ENCODE measurements at regions not wholly inside any gene's neighbourhood (a gene's known extent, or its start where the extent isn't known, plus 50 kb on each side); places are given as distances from the start of the nearest gene placed in this dataset.

- H3K36me3 ChIP-seq (ENCODE audit: control insufficient read depth in 1 of 2, insufficient read depth in 2 of 2, low read depth in 1 of 2, low read length in 2 of 2) = no peaks in the 10 kb centered on the region
- H3K79me1 ChIP-seq (replicated peaks; ENCODE audit: low read length, poor library complexity, severe bottlenecking) = no peaks in the 10 kb centered on the region
- H3K27ac ChIP-seq (ENCODE audit: low read length, poor library complexity, severe bottlenecking) = peak overlapping the region; percentile 98
- no peak overlapping the region for H2BK5ac ChIP-seq (ENCODE audit: low read depth, low read length, poor library complexity, severe bottlenecking)
- H2AK5ac ChIP-seq (ENCODE audit: low read length, severe bottlenecking) = peak overlapping the region; percentile 53
- no peak overlapping the region for H3K4ac ChIP-seq (ENCODE audit: low read depth in 1 of 2, low read length in 2 of 2)
- H2BK15ac ChIP-seq (ENCODE audit: low read depth, poor library complexity, severe bottlenecking) = no peak overlapping the region
- H3K27me3 ChIP-seq (ENCODE audit: control insufficient read depth in 1 of 2, insufficient read depth in 1 of 2, low read length in 2 of 2) = no peaks in the 10 kb centered on the region
- no peak overlapping the region for H4K91ac ChIP-seq (ENCODE audit: low read length)
- peak; percentile 15 for DNase-seq
- no peak overlapping the region for H2AFZ ChIP-seq (ENCODE audit: low read depth, low read length)
- no peak overlapping the region for H3K4me2 ChIP-seq (ENCODE audit: low read length, poor library complexity, severe bottlenecking)
- no peaks in the 10 kb centered on the region for H3K9me3 ChIP-seq (ENCODE audit: control insufficient read depth, low read length)
- peaks cover 4% of the 10 kb centered on the region for H3K4me1 ChIP-seq (ENCODE audit: control insufficient read depth, insufficient read depth, low read depth, low read length)
- no peak overlapping the region for H3K4me3 ChIP-seq (ENCODE audit: insufficient read depth in 1 of 2, low read depth in 1 of 2, low read length in 2 of 2)
- H3K23ac ChIP-seq (ENCODE audit: low read length in 2 of 2) = no peak overlapping the region
- peak overlapping the region in 1 of 2 experiments; percentile 16 for H3K18ac ChIP-seq (ENCODE audit: low read depth in 1 of 2, low read length in 2 of 2)
- 35% methylated on average over 1 of the region's 1 CpG for WGBS
- H3K14ac ChIP-seq (ENCODE audit: low read length in 2 of 2) = no peak overlapping the region
- H4K8ac ChIP-seq (ENCODE audit: low read length) = no peak overlapping the region
- H2BK12ac ChIP-seq (ENCODE audit: low read length in 2 of 2) = peak overlapping the region in 1 of 2 experiments; percentile 25
- H2BK120ac ChIP-seq (ENCODE audit: low read depth, low read length) = peak overlapping the region; percentile 35
- H3K9ac ChIP-seq (ENCODE audit: low read length) = no peak overlapping the region
These were observed 406.1 kb downstream of the SLC4A3 start for GRCh38 chr2:220033546-220033945.

GRCh38 chr2:220034426-220035130, 407.1 kb downstream of the SLC4A3 start:
- peak overlapping the region; percentile 66 for H4K91ac ChIP-seq (ENCODE audit: low read length)
- H3K27me3 ChIP-seq (ENCODE audit: control insufficient read depth in 1 of 2, insufficient read depth in 1 of 2, low read length in 2 of 2) = no peaks in the 10 kb centered on the region
- H3K4me1 ChIP-seq (ENCODE audit: control insufficient read depth, insufficient read depth, low read depth, low read length) = peaks cover 4% of the 10 kb centered on the region
- peak overlapping the region; percentile 52 for H2BK120ac ChIP-seq (ENCODE audit: low read depth, low read length)
- peak overlapping the region; percentile 98 for H3K27ac ChIP-seq (ENCODE audit: low read length, poor library complexity, severe bottlenecking)
- H3K4me3 ChIP-seq (ENCODE audit: insufficient read depth in 1 of 2, low read depth in 1 of 2, low read length in 2 of 2) = peak overlapping the region in 1 of 2 experiments; percentile 2
- H2BK15ac ChIP-seq (ENCODE audit: low read depth, poor library complexity, severe bottlenecking) = no peak overlapping the region
- peak overlapping the region; percentile 42 for H3K4me2 ChIP-seq (ENCODE audit: low read length, poor library complexity, severe bottlenecking)
- H2AK5ac ChIP-seq (ENCODE audit: low read length, severe bottlenecking) = peak overlapping the region; percentile 54
- H3K36me3 ChIP-seq (ENCODE audit: control insufficient read depth in 1 of 2, insufficient read depth in 2 of 2, low read depth in 1 of 2, low read length in 2 of 2) = no peaks in the 10 kb centered on the region
- no peaks in the 10 kb centered on the region for H3K9me3 ChIP-seq (ENCODE audit: control insufficient read depth, low read length)
- DNase-seq = peak; percentile 45
- peak overlapping the region; percentile 64 for H3K9ac ChIP-seq (ENCODE audit: low read length)
- H3K79me1 ChIP-seq (replicated peaks; ENCODE audit: low read length, poor library complexity, severe bottlenecking) = no peaks in the 10 kb centered on the region
- peak overlapping the region in 1 of 2 experiments; percentile 63 for H3K4ac ChIP-seq (ENCODE audit: low read depth in 1 of 2, low read length in 2 of 2)
- H2AFZ ChIP-seq (ENCODE audit: low read depth, low read length) = no peak overlapping the region
- peak overlapping the region; percentile 25 to 64 for H2BK12ac ChIP-seq (ENCODE audit: low read length in 2 of 2)
- H3K18ac ChIP-seq (ENCODE audit: low read depth in 1 of 2, low read length in 2 of 2) = peak overlapping the region; percentile 16 to 74
- H4K8ac ChIP-seq (ENCODE audit: low read length) = peak overlapping the region; percentile 81
- H3K23ac ChIP-seq (ENCODE audit: low read length in 2 of 2) = no peak overlapping the region
- H3K14ac ChIP-seq (ENCODE audit: low read length in 2 of 2) = peak overlapping the region in 1 of 2 experiments; percentile 94
- H2BK5ac ChIP-seq (ENCODE audit: low read depth, low read length, poor library complexity, severe bottlenecking) = no peak overlapping the region

- Histone ChIP-seq H3K4me3 (ENCODE audit: insufficient read depth in 1 of 2, low read depth in 1 of 2, low read length in 2 of 2) (no peak overlapping the region), H3K4me1 (ENCODE audit: control insufficient read depth, insufficient read depth, low read depth, low read length) (peaks cover 4% of the 10 kb centered on the region), H4K91ac (ENCODE audit: low read length) (no peak overlapping the region), H3K36me3 (ENCODE audit: control insufficient read depth in 1 of 2, insufficient read depth in 2 of 2, low read depth in 1 of 2, low read length in 2 of 2) (no peaks in the 10 kb centered on the region), H3K4ac (ENCODE audit: low read depth in 1 of 2, low read length in 2 of 2) (no peak overlapping the region), H3K9me3 (ENCODE audit: control insufficient read depth, low read length) (no peaks in the 10 kb centered on the region), H3K27me3 (ENCODE audit: control insufficient read depth in 1 of 2, insufficient read depth in 1 of 2, low read length in 2 of 2) (no peaks in the 10 kb centered on the region), H2BK120ac (ENCODE audit: low read depth, low read length) (no peak overlapping the region), H3K79me1 (replicated peaks; ENCODE audit: low read length, poor library complexity, severe bottlenecking) (no peaks in the 10 kb centered on the region), H4K8ac (ENCODE audit: low read length) (no peak overlapping the region), H2BK12ac (ENCODE audit: low read length in 2 of 2) (no peak overlapping the region), H3K4me2 (ENCODE audit: low read length, poor library complexity, severe bottlenecking) (no peak overlapping the region), H2BK15ac (ENCODE audit: low read depth, poor library complexity, severe bottlenecking) (no peak overlapping the region), H2AK5ac (ENCODE audit: low read length, severe bottlenecking) (no peak overlapping the region), H3K18ac (ENCODE audit: low read depth in 1 of 2, low read length in 2 of 2) (no peak overlapping the region), H3K9ac (ENCODE audit: low read length) (no peak overlapping the region), H2BK5ac (ENCODE audit: low read depth, low read length, poor library complexity, severe bottlenecking) (no peak overlapping the region), H2AFZ (ENCODE audit: low read depth, low read length) (no peak overlapping the region), H3K14ac (ENCODE audit: low read length in 2 of 2) (no peak overlapping the region), H3K27ac (ENCODE audit: low read length, poor library complexity, severe bottlenecking) (no peak overlapping the region), H3K23ac (ENCODE audit: low read length in 2 of 2) (no peak overlapping the region)
- DNase-seq = no peak
These were observed 409.0 kb downstream of the SLC4A3 start for GRCh38 chr2:220036431-220036830.

- Histone ChIP-seq H3K9me3 (ENCODE audit: control insufficient read depth, low read length) (no peaks in the 10 kb centered on the region), H3K4me3 (ENCODE audit: insufficient read depth in 1 of 2, low read depth in 1 of 2, low read length in 2 of 2) (no peak overlapping the region), H3K27me3 (ENCODE audit: control insufficient read depth in 1 of 2, insufficient read depth in 1 of 2, low read length in 2 of 2) (no peaks in the 10 kb centered on the region), H4K91ac (ENCODE audit: low read length) (no peak overlapping the region), H2BK5ac (ENCODE audit: low read depth, low read length, poor library complexity, severe bottlenecking) (no peak overlapping the region), H3K14ac (ENCODE audit: low read length in 2 of 2) (no peak overlapping the region), H3K79me1 (replicated peaks; ENCODE audit: low read length, poor library complexity, severe bottlenecking) (no peaks in the 10 kb centered on the region), H3K18ac (ENCODE audit: low read depth in 1 of 2, low read length in 2 of 2) (no peak overlapping the region), H3K4me2 (ENCODE audit: low read length, poor library complexity, severe bottlenecking) (no peak overlapping the region), H4K8ac (ENCODE audit: low read length) (no peak overlapping the region), H2AFZ (ENCODE audit: low read depth, low read length) (no peak overlapping the region), H3K4ac (ENCODE audit: low read depth in 1 of 2, low read length in 2 of 2) (no peak overlapping the region), H2BK120ac (ENCODE audit: low read depth, low read length) (no peak overlapping the region), H2BK15ac (ENCODE audit: low read depth, poor library complexity, severe bottlenecking) (no peak overlapping the region), H3K9ac (ENCODE audit: low read length) (no peak overlapping the region), H2AK5ac (ENCODE audit: low read length, severe bottlenecking) (peak overlapping the region; percentile 76), H3K23ac (ENCODE audit: low read length in 2 of 2) (no peak overlapping the region), H3K4me1 (ENCODE audit: control insufficient read depth, insufficient read depth, low read depth, low read length) (peaks cover 2% of the 10 kb centered on the region), H3K36me3 (ENCODE audit: control insufficient read depth in 1 of 2, insufficient read depth in 2 of 2, low read depth in 1 of 2, low read length in 2 of 2) (no peaks in the 10 kb centered on the region), H3K27ac (ENCODE audit: low read length, poor library complexity, severe bottlenecking) (no peak overlapping the region), H2BK12ac (ENCODE audit: low read length in 2 of 2) (no peak overlapping the region)
- WGBS = 98% methylated on average over 5 of the region's 5 CpGs
- DNase-seq = no peak
These were observed 412.9 kb downstream of the SLC4A3 start for GRCh38 chr2:220040346-220040745.

All from mesenchymal stem cell (in vitro differentiated cells and primary cell).